WTC11 (cell line): ENCODE measurements at regions not wholly inside any gene's neighbourhood (a gene's known extent, or its start where the extent isn't known, plus 50 kb on each side); places are given as distances from the start of the nearest gene placed in this dataset.
A peak's percentile ranks its signal among the peaks of the same experiment; 100 is the strongest.

Experiments used
- ATF1 ChIP-seq: sonication (generic); formaldehyde crosslinking; IDR thresholded peaks from 2 replicates; pipeline ENCODE4 v1.8.1; 2023; ENCODE audit warnings: mild to moderate bottlenecking, moderate library complexity, missing genetic modification reagents
- ATF2 ChIP-seq: sonication (generic); formaldehyde crosslinking; IDR thresholded peaks from 2 replicates; pipeline ENCODE4 v1.8.1; 2022; ENCODE audit warnings: low read depth, missing genetic modification reagents, borderline replicate concordance
- ATF3 ChIP-seq: sonication (generic); formaldehyde crosslinking; conservative IDR thresholded peaks from 2 replicates; pipeline ENCODE4 v1.8.1; 2022; ENCODE audit warnings: mild to moderate bottlenecking, missing genetic modification reagents
- CREB1 ChIP-seq: sonication (generic); formaldehyde crosslinking; IDR thresholded peaks from 2 replicates; pipeline ENCODE4 v1.8.0; 2023; ENCODE audit warnings: mild to moderate bottlenecking, missing genetic modification reagents
- CTCF ChIP-seq: fragments of 200-600 bp; IDR thresholded peaks from 2 replicates; pipeline ENCODE4 v1.8.0; 2022; ENCODE audit warnings: antibody characterized with exemption
- ERG ChIP-seq: fragments of 250-450 bp; sonication (Bioruptor Pico); IDR thresholded peaks from 2 replicates; pipeline ENCODE4 v1.8.0; 2021; ENCODE audit warnings: mild to moderate bottlenecking
- ESRRA ChIP-seq: sonication (generic); formaldehyde crosslinking; IDR thresholded peaks from 2 replicates; pipeline ENCODE4 v1.8.1; 2022; ENCODE audit warnings: mild to moderate bottlenecking, missing genetic modification reagents, borderline replicate concordance
- MXD4 ChIP-seq: fragments of 250-450 bp; sonication (Bioruptor Pico); IDR thresholded peaks from 2 replicates; pipeline ENCODE4 v1.8.0; 2021; ENCODE audit warnings: mild to moderate bottlenecking, moderate library complexity, borderline replicate concordance
- USF1 ChIP-seq: sonication (generic); formaldehyde crosslinking; IDR thresholded peaks from 2 replicates; pipeline ENCODE4 v1.8.0; 2022; ENCODE audit warnings: mild to moderate bottlenecking, missing genetic modification reagents
- USF2 ChIP-seq: sonication (generic); formaldehyde crosslinking; IDR thresholded peaks from 2 replicates; pipeline ENCODE4 v1.8.1; 2023; ENCODE audit warnings: mild to moderate bottlenecking, missing genetic modification reagents, moderate library complexity
- ZBTB43 ChIP-seq: sonication (generic); formaldehyde crosslinking; IDR thresholded peaks from 2 replicates; pipeline ENCODE4 v1.8.1; 2023; ENCODE audit warnings: mild to moderate bottlenecking, missing genetic modification reagents
- ZNF532 ChIP-seq: fragments of 250-450 bp; sonication (Bioruptor Pico); IDR thresholded peaks from 2 replicates; pipeline ENCODE4 v1.9.0; 2021; ENCODE audit warnings: mild to moderate bottlenecking, borderline replicate concordance

GRCh38 chr2:187658952-187659525, 104.8 kb upstream of the TFPI start:
- TF ChIP-seq CTCF (peak; percentile 35; the same call in 1 of the 2 replicates), ATF3 (CRISPR knock-in tag) (no peak), USF1 (CRISPR knock-in tag) (no peak), USF2 (CRISPR knock-in tag) (no peak), ESRRA (CRISPR knock-in tag) (no peak), MXD4 (CRISPR knock-in tag) (no peak), CREB1 (no peak), ERG (no peak), ZNF532 (CRISPR knock-in tag) (no peak), ATF2 (CRISPR knock-in tag) (no peak), ZBTB43 (no peak), ATF1 (CRISPR knock-in tag) (no peak)
